ENCODE measurements at regions not wholly inside any gene's neighbourhood (a gene's known extent, or its start where the extent isn't known, plus 50 kb on each side); places are given as distances from the start of the nearest gene placed in this dataset.

DNA sequence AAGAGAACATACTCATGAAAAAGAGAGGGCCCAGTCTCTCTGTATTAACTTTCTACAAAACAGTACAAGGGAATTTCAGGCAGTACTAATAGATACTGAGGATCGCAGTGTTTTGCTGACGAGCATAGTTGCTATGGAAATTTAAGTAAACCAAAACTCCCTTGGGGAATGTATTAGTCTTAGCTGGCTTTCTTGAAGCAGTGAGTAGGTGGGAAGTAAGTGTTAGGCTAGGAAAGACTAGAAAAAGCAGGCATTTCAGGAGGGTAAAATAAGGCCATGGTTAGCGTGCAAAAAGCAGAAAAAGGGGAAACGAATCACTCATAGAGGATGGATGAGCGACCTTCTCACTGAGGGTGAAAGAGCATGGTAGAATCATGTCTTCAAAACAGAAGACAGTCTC lies 84.3 kb upstream of the ACTBL2 start:
- Histone ChIP-seq H3K27ac (no peak overlapping the region), H3K9me3 (no peaks in the 10 kb centered on the region), H3K36me3 (no peaks in the 10 kb centered on the region), H3K4me1 (no peaks in the 10 kb centered on the region), H3K27me3 (no peaks in the 10 kb centered on the region), H3K4me3 (no peak overlapping the region)
- intact Hi-C loops (cut with DNase I), result no loop called here
- TF ChIP-seq, protein P1, sequence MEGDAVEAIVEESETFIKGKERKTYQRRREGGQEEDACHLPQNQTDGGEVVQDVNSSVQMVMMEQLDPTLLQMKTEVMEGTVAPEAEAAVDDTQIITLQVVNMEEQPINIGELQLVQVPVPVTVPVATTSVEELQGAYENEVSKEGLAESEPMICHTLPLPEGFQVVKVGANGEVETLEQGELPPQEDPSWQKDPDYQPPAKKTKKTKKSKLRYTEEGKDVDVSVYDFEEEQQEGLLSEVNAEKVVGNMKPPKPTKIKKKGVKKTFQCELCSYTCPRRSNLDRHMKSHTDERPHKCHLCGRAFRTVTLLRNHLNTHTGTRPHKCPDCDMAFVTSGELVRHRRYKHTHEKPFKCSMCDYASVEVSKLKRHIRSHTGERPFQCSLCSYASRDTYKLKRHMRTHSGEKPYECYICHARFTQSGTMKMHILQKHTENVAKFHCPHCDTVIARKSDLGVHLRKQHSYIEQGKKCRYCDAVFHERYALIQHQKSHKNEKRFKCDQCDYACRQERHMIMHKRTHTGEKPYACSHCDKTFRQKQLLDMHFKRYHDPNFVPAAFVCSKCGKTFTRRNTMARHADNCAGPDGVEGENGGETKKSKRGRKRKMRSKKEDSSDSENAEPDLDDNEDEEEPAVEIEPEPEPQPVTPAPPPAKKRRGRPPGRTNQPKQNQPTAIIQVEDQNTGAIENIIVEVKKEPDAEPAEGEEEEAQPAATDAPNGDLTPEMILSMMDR (IDR thresholded peaks at IDR 0.05), result no peak
- DNase-seq (ENCODE audit: low spot score in 2 of 2), result no peak

DNA sequence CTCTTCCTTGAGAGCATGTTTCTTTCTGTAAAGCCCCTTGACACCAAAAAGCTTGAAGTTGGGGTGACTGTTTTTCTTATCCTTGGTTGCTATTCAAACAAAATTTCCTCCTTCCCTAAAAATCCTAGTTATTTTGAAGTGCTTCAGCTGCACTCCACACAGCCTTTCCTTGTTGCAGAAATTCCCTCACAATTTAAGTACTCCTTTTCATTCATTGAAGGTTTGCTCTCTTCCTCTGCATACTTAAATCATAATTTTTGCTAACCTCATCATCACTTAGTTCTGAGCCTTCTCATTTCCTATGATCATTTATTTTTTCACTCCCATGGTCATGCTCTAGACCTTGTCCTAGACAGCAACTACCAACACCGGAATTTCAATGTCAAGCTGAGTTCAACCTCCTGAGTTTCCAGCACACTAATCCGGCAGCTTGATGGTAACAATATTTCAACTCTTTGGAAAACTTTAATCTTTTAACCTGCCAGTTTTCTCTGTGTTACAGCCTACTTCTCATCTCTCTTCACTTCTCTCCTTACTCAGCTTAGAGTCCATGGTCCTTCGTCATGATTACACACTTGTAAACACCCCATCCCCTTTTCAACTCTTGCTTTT lies 78.7 kb upstream of the ACTBL2 start:
- TF ChIP-seq, protein P1 (IDR thresholded peaks at IDR 0.05), result no peak
- DNase-seq (ENCODE audit: low spot score in 2 of 2), result no peak
- Histone ChIP-seq H3K27ac (no peak overlapping the region), H3K4me3 (no peak overlapping the region), H3K27me3 (no peaks in the 10 kb centered on the region), H3K4me1 (no peaks in the 10 kb centered on the region), H3K36me3 (no peaks in the 10 kb centered on the region), H3K9me3 (no peaks in the 10 kb centered on the region)
- intact Hi-C loops (cut with DNase I), result no loop called here

DNA sequence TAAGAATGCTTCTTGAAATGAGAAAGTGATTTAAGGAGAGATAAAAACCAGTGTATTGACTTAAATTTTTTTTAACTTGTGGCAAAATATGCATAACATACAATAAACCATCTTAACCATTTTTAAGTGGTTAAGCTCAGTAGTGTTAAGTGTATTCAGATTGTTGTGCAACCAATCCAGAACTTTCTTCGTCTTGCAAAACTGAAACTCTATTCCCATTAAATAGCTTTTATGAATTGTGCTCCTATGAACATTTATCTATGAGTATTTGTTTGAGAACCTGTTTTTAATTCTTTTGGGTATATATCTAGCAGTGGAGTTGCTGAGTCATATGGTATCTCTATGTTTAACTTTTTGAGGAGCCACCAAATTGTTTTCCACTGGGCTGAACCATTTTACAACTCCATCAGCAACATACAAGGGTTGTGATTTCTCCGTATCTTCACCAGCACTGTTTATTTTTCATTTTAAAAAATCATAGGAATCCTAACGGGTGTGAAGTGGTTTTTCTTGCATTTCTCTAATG lies 76.6 kb upstream of the ACTBL2 start:
- no peak overlapping the region for H3K27ac ChIP-seq
- TF ChIP-seq, protein P1 (IDR thresholded peaks at IDR 0.05), result no peak
- intact Hi-C loops (cut with DNase I), result no loop called here
- H3K4me1 ChIP-seq, result no peaks in the 10 kb centered on the region
- H3K9me3 ChIP-seq, result no peaks in the 10 kb centered on the region
- H3K36me3 ChIP-seq, result no peaks in the 10 kb centered on the region
- no peak for DNase-seq (ENCODE audit: low spot score in 2 of 2)
- H3K4me3 ChIP-seq, result no peak overlapping the region
- no peaks in the 10 kb centered on the region for H3K27me3 ChIP-seq

DNA sequence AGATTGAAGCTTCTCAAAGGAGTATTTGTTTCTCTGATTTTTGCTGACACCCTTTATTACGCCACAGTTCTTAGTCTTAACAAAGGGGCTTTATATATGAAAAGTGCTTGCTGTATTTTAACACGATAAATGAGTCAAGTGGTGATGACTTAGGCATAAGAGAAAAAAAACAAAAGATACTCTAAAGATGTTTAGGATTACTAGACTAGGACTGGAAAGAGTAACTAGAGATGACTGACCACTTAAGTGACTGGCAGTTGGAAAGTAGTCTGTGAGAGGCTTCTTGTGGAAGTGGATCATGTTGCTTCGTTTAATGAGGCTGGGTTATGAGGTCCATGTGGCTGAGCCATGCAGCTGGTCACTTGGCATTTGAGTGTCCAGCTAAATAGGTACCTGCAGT lies 69.4 kb upstream of the ACTBL2 start:
- no peak for DNase-seq (ENCODE audit: low spot score in 2 of 2)
- intact Hi-C loops (cut with DNase I), result no loop called here
- Histone ChIP-seq H3K9me3 (no peaks in the 10 kb centered on the region), H3K36me3 (no peaks in the 10 kb centered on the region), H3K27me3 (no peaks in the 10 kb centered on the region), H3K27ac (no peak overlapping the region), H3K4me1 (no peaks in the 10 kb centered on the region), H3K4me3 (no peak overlapping the region)
- TF ChIP-seq, protein P1 (IDR thresholded peaks at IDR 0.05), result no peak

DNA sequence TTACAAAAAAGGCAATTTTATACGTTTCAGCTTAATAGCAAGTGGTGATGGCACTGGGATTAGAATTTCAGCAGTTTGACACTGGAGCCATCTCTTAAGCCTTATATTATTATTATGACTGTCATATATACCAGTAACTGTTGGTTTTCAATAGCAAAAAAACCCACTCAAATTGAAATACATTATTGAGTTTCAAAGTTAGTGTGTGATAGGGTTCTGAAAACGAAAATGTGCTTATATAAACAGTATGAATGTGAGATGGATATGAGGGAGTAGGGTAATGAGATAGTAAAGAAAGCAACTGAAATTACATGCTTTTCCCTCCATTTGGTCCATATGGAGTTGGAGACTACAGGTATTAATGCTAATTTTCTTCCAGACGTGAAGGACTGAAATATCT lies 68.6 kb upstream of the ACTBL2 start:
- H3K4me3 ChIP-seq, result no peak overlapping the region
- TF ChIP-seq, protein P1 (IDR thresholded peaks at IDR 0.05), result no peak
- no peaks in the 10 kb centered on the region for H3K9me3 ChIP-seq
- no peaks in the 10 kb centered on the region for H3K4me1 ChIP-seq
- intact Hi-C loops (cut with DNase I), result no loop called here
- no peaks in the 10 kb centered on the region for H3K36me3 ChIP-seq
- no peak overlapping the region for H3K27ac ChIP-seq
- H3K27me3 ChIP-seq, result no peaks in the 10 kb centered on the region
- no peak for DNase-seq (ENCODE audit: low spot score in 2 of 2)

DNA sequence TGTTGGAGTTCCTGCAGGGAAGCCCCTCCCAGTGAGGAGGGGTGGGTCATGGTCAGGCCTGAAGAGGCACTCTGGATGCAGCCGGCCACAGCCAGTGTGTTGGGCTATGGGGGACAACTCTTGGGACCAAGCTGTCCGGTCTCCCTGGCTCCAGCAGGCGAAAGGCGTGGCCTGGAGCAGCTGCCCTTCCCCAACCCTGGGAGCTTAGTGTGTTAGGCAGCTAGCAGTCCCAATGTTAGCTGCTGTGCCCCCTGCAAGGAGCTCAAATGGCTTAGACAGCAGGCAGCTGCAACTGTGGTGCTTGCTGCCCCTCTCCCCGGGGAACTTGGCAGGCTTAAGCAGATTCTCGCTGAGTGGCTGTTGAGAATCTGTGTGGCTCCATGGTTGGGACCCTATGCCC lies 67.5 kb upstream of the ACTBL2 start:
- Histone ChIP-seq H3K27ac (no peak overlapping the region), H3K9me3 (no peaks in the 10 kb centered on the region), H3K27me3 (no peaks in the 10 kb centered on the region), H3K4me3 (no peak overlapping the region), H3K4me1 (no peaks in the 10 kb centered on the region), H3K36me3 (no peaks in the 10 kb centered on the region)
- TF ChIP-seq, protein P1 (IDR thresholded peaks at IDR 0.05), result no peak
- intact Hi-C loops (cut with DNase I), result no loop called here
- DNase-seq (ENCODE audit: low spot score in 2 of 2), result no peak
